ENCODE measurements at regions not wholly inside any gene's neighbourhood (a gene's known extent, or its start where the extent isn't known, plus 50 kb on each side); places are given as distances from the start of the nearest gene placed in this dataset.

DNA sequence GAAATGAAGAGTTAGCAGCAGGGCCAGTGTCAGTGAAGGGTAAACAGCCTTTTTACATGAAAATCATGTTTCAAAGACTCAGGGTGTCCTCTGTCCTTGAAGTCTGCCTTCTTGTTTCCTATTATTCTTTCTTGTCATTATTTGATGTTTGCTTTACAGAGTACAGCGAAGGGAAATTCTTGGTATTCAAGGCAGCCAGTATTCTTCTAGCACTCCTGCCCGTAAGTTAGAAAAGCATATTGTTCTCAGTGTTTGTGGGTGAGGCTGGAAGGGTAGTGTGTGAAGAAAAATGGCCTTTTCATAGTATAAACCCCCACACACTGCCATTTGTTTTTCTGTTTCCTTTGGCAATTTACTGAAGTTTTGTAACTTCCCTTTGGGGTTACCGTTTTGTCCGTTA lies 217.3 kb upstream of the NAV3 start:
- no peak overlapping the region for H3K4me2 ChIP-seq (ENCODE audit: low read length)
- no peaks in the 10 kb centered on the region for H3K4me1 ChIP-seq (ENCODE audit: insufficient read depth, low read length)
- FAIRE-seq = no peak
- Mint-ChIP-seq H3K27me3 (ENCODE audit: low read depth, unreplicated experiment) (no peaks in the 10 kb centered on the region), H3K4me1 (ENCODE audit: low read depth, unreplicated experiment) (peaks cover 7% of the 10 kb centered on the region), H3K36me3 (ENCODE audit: low read depth, unreplicated experiment) (no peaks in the 10 kb centered on the region), H3K9me3 (ENCODE audit: unreplicated experiment) (peaks cover 6% of the 10 kb centered on the region), H3K27ac (ENCODE audit: unreplicated experiment) (no peak overlapping the region), H3K4me3 (ENCODE audit: unreplicated experiment) (no peak overlapping the region)
- no peaks in the 10 kb centered on the region for H4K20me1 ChIP-seq (ENCODE audit: insufficient read depth, low read length)
- no peak overlapping the region for H3K27ac ChIP-seq (ENCODE audit: low read depth, low read length)
- no peak overlapping the region for H3K9ac ChIP-seq (ENCODE audit: low read length)
- H3K4me3 ChIP-seq (ENCODE audit: insufficient read depth, low read depth, low read length) = no peak overlapping the region
- H3K27me3 ChIP-seq (ENCODE audit: insufficient read depth, low read length) = no peaks in the 10 kb centered on the region
- no peaks in the 10 kb centered on the region for H3K79me2 ChIP-seq (ENCODE audit: insufficient read depth, low read length)
- TF ChIP-seq EZH2 (IDR thresholded peaks at IDR 0.05; ENCODE audit: insufficient read depth, low read length) (no peak), CTCF (IDR thresholded peaks at IDR 0.05; ENCODE audit: insufficient read depth, low read depth, low read length) (no peak)
- H3K36me3 ChIP-seq (ENCODE audit: insufficient read depth, low read length) = no peaks in the 10 kb centered on the region
- H2AFZ ChIP-seq (ENCODE audit: low read depth, low read length) = no peak overlapping the region
- no peak for DNase-seq (ENCODE audit: low read depth)
- H3K9me3 ChIP-seq (ENCODE audit: insufficient read depth, low read depth, low read length) = no peaks in the 10 kb centered on the region

- Histone ChIP-seq H3K36me3 (ENCODE audit: insufficient read depth, low read length) (no peaks in the 10 kb centered on the region), H3K79me2 (ENCODE audit: insufficient read depth, low read length) (no peaks in the 10 kb centered on the region), H3K4me3 (ENCODE audit: insufficient read depth, low read depth, low read length) (no peak overlapping the region), H3K9me3 (ENCODE audit: insufficient read depth, low read depth, low read length) (no peaks in the 10 kb centered on the region), H3K27me3 (ENCODE audit: insufficient read depth, low read length) (no peaks in the 10 kb centered on the region), H2AFZ (ENCODE audit: low read depth, low read length) (peak overlapping the region; percentile 3), H3K4me1 (ENCODE audit: insufficient read depth, low read length) (no peaks in the 10 kb centered on the region), H3K27ac (ENCODE audit: low read depth, low read length) (no peak overlapping the region), H3K9ac (ENCODE audit: low read length) (no peak overlapping the region), H3K4me2 (ENCODE audit: low read length) (no peak overlapping the region), H4K20me1 (ENCODE audit: insufficient read depth, low read length) (no peaks in the 10 kb centered on the region)
- FAIRE-seq = no peak
- no peak for TF ChIP-seq CTCF (IDR thresholded peaks at IDR 0.05; ENCODE audit: insufficient read depth, low read depth, low read length)
- no peak for TF ChIP-seq EZH2 (IDR thresholded peaks at IDR 0.05; ENCODE audit: insufficient read depth, low read length)
- H3K27me3 Mint-ChIP-seq (ENCODE audit: low read depth, unreplicated experiment) = no peaks in the 10 kb centered on the region
- H3K9me3 Mint-ChIP-seq (ENCODE audit: unreplicated experiment) = no peaks in the 10 kb centered on the region
- H3K36me3 Mint-ChIP-seq (ENCODE audit: low read depth, unreplicated experiment) = no peaks in the 10 kb centered on the region
- H3K27ac Mint-ChIP-seq (ENCODE audit: unreplicated experiment) = peak overlapping the region; percentile 3
- H3K4me1 Mint-ChIP-seq (ENCODE audit: low read depth, unreplicated experiment) = peaks cover 7% of the 10 kb centered on the region
- no peak overlapping the region for H3K4me3 Mint-ChIP-seq (ENCODE audit: unreplicated experiment)
- no peak for DNase-seq (ENCODE audit: low read depth)
These were observed 220.2 kb upstream of the NAV3 start for GRCh38 chr12:77610446-77610845.

DNA sequence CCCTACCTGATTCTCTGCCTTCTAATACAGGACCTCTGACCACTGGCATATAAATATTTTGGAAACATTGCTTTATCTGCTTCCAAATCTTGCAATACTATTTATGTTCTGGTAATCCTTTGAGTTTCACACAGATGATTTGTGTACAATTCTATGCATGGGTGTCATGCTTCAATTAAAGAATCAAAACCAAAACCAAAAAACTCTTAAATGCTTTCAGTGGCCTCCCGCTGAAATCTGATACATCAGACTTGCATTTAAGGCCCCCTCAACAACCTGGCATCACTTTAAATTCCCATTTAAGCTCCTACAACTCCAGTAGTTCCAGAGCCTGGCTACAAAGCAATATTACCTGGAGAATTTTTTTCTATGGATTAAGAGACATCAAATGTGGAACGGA lies 221.7 kb upstream of the NAV3 start:
- Histone ChIP-seq H3K27me3 (ENCODE audit: insufficient read depth, low read length) (no peaks in the 10 kb centered on the region), H3K36me3 (ENCODE audit: insufficient read depth, low read length) (no peaks in the 10 kb centered on the region), H3K4me1 (ENCODE audit: insufficient read depth, low read length) (no peaks in the 10 kb centered on the region), H3K27ac (ENCODE audit: low read depth, low read length) (no peak overlapping the region), H3K79me2 (ENCODE audit: insufficient read depth, low read length) (no peaks in the 10 kb centered on the region), H3K9ac (ENCODE audit: low read length) (no peak overlapping the region), H3K4me2 (ENCODE audit: low read length) (no peak overlapping the region), H4K20me1 (ENCODE audit: insufficient read depth, low read length) (no peaks in the 10 kb centered on the region), H3K4me3 (ENCODE audit: insufficient read depth, low read depth, low read length) (no peak overlapping the region), H2AFZ (ENCODE audit: low read depth, low read length) (no peak overlapping the region), H3K9me3 (ENCODE audit: insufficient read depth, low read depth, low read length) (no peaks in the 10 kb centered on the region)
- TF ChIP-seq CTCF (IDR thresholded peaks at IDR 0.05; ENCODE audit: insufficient read depth, low read depth, low read length) = no peak
- no peak for TF ChIP-seq EZH2 (IDR thresholded peaks at IDR 0.05; ENCODE audit: insufficient read depth, low read length)
- Mint-ChIP-seq H3K4me3 (ENCODE audit: unreplicated experiment) (no peak overlapping the region), H3K27me3 (ENCODE audit: low read depth, unreplicated experiment) (no peaks in the 10 kb centered on the region), H3K36me3 (ENCODE audit: low read depth, unreplicated experiment) (no peaks in the 10 kb centered on the region), H3K9me3 (ENCODE audit: unreplicated experiment) (no peaks in the 10 kb centered on the region), H3K4me1 (ENCODE audit: low read depth, unreplicated experiment) (peaks cover 11% of the 10 kb centered on the region), H3K27ac (ENCODE audit: unreplicated experiment) (no peak overlapping the region)
- DNase-seq (ENCODE audit: low read depth) (no peak), FAIRE-seq (no peak)

Data from astrocyte (in vitro differentiated cells and primary cell).